Astrocyte of the cerebellum (primary cell): ENCODE measurements at regions not wholly inside any gene's neighbourhood (a gene's known extent, or its start where the extent isn't known, plus 50 kb on each side); places are given as distances from the start of the nearest gene placed in this dataset.

Experiments
- DNase-seq: peaks from one replicate; pipeline ENCODE4 v3.0.0-alpha.2; 2011; ENCODE audit warnings: low read depth
- H3K4me3 ChIP-seq: 2 replicates; pipeline ENCODE4 v1.5.1; 2011; ENCODE audit warnings: mild to moderate bottlenecking, low read depth, low read length, moderate library complexity
- CTCF ChIP-seq: IDR thresholded peaks from 2 replicates; pipeline ENCODE4 v1.5.1; 2012; ENCODE audit warnings: low read length, low read depth, moderate library complexity, mild to moderate bottlenecking; ENCODE audit errors: missing control alignments
- in situ Hi-C: cut with HindIII; loops from 2 replicates; pipeline ENCODE4 v1.10.0; 2017; ENCODE audit warnings: low sequenced_read_pairs

- no peak for TF ChIP-seq CTCF
- no peak overlapping the region for H3K4me3 ChIP-seq
- no peak for DNase-seq
- in situ Hi-C loops = no loop called here
These were observed 245.1 kb downstream of the RHOU start for GRCh38 chr1:228980232-228980937.

- no peak for TF ChIP-seq CTCF
- in situ Hi-C loops = no loop called here
- DNase-seq = no peak
- no peak overlapping the region for H3K4me3 ChIP-seq
These were observed 247.4 kb downstream of the RHOU start for GRCh38 chr1:228982637-228983036.

GRCh38 chr1:228983231-228983660 is 248.0 kb downstream of the RHOU start:
- H3K4me3 ChIP-seq = no peak overlapping the region
- in situ Hi-C loops = no loop called here
- no peak for TF ChIP-seq CTCF
- no peak for DNase-seq

GRCh38 chr1:228983661-228984060 is 248.4 kb downstream of the RHOU start:
- no peak for DNase-seq
- in situ Hi-C loops = no loop called here
- no peak overlapping the region for H3K4me3 ChIP-seq
- TF ChIP-seq CTCF = no peak

- H3K4me3 ChIP-seq = no peak overlapping the region
- no peak for TF ChIP-seq CTCF
- in situ Hi-C loops = no loop called here
- DNase-seq = no peak
These were observed 248.8 kb downstream of the RHOU start for GRCh38 chr1:228984107-228984506.

- no peak for DNase-seq
- no peak overlapping the region for H3K4me3 ChIP-seq
- in situ Hi-C loops = no loop called here
- TF ChIP-seq CTCF = no peak
These were observed 249.7 kb downstream of the RHOU start for GRCh38 chr1:228984646-228985631.
